GM18868 (cell line): ENCODE measurements at regions not wholly inside any gene's neighbourhood (a gene's known extent, or its start where the extent isn't known, plus 50 kb on each side); places are given as distances from the start of the nearest gene placed in this dataset.
"Not testable (repeated sequence)": the region's sequence is repeated elsewhere in the genome, so short reads cannot be mapped to it uniquely, and the experiment has no call there.

Source experiments
- ATAC-seq: cut with Tn5 transposase; IDR thresholded peaks from one replicate; pipeline ENCODE4 v1.9.1; 2021; ENCODE audit warnings: mild to moderate bottlenecking, moderate library complexity; ENCODE audit not compliant: unreplicated experiment

DNA sequence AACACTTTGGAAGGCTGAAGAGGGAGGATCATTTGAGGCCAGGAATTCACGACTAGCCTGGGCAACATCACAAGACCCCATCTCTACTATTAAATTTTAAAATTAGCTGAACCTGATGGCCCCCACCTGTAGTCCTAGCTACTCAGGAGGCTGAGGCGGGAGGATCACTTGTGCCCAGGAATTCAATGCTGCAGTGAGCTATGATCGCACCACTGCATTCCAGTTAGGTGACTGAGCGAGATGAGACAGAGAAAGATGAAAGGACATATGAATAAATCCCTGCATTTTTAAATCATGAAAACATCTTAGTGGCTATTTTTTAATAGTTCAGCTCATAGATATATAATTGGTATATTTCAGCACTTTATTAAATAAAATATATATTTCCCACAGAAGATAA, 93.8 kb downstream of the GPR63 start:
- ATAC-seq = no peak

DNA sequence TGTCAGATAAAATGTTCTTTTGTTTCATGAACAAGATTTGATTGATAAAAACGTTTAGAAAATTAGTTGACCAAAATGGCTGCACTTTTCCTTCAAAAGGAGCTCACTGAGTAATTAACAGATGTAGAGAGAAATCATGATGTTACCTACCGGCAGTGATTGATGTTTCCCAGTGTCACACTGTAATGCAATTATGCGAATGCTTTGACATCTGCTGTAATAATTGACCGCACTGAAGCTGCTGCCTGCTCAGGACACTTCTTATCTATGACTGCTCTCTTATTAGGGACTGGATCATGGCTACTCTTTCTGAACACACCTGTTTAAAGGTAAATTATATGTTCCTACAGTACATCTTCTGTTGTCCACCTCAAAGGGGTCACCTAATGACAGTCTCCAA, 94.6 kb downstream of the GPR63 start:
- no peak for ATAC-seq

DNA sequence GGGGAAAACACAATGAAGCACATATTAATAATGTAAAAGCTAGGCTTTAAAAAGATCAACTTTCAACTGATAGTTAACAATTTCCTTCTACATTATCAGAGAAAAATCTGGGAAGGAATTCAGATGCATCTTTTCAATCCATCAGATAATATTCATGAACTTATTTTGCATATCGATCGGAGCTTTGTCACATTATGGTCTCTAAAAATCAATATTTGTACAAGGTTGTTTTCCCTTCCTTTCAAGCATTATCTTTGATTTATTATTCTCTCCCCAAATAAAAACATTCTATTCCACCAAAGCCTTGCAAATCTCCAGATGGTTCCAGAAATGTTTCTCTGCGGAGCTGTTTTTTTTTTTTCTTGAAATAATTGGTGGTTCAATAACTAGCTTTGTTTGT, 101.9 kb downstream of the GPR63 start:
- no peak for ATAC-seq

DNA sequence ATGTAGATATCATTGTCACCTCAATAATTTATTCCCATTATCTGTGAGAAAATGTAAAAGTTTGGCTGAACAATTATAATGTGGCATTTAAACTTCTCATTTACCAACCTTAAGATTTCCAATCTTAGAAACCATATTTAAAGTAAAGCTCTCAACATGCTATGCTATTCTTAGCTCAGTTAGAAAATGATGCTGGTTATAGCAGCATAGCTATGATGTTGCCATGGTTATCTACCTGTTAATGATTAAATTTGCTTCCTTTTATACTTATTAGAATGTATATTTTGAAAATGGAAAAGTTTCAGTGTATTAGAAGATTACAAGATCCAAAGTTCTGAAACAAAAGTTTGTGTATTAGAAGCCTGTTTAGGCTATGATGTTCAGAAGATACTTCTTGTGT, 110.1 kb downstream of the GPR63 start:
- no peak for ATAC-seq

DNA sequence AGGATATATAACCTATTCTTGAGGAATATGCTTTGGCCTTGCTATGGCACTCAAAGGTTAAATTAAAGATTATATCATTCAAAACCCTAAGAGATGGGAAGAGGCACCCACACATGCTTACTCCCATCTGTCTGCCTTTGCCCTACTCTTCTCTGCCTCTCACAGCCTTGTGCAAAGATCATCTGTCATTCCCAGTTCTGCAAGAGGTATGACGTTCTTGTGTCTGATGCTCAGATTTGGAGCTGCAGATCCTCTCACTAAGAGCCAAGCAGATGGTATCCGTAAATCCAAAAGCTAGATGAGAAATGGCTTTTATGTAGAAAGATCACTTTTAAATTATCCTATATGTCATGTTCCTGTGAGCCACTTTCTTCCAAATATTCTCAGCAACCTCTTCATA, 112.0 kb downstream of the GPR63 start:
- ATAC-seq = no peak

DNA sequence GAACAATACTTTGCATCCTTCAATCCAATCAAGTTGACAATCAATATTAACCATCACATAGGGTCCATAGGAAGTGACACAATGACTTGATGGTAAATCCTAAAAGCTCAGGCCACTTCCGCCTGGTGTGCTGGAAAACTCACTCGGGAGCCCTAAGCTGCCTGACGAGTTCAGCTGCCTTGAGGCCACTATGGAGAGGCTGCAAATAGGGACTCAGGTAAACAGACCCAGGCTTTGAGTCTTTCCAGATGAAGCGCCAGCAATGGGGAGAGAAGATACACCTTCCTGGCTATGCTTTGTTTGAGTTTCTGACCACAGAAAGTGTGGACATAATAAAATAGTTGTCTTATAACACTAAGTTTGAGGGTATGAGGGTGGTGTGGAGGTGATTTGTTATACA, 112.6 kb downstream of the GPR63 start:
- ATAC-seq = no peak

DNA sequence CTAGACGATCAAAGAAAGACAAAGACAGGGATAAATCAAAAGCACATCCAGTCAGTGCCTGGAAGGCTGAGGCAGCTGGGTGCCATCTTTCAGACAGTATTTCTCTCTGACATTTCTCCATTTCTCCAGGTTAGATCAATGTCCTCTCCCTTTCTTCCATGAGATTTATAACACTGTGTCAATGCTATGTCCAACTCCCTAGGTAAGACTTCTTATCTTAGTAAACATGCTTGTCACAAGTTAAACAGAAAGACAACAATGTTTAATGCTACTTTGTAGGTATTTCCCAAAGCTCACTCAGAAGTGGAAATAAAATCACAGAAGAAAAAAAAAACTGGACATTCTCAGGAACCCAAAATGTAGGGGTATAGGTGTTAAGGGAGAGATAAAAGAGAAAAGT, 113.9 kb downstream of the GPR63 start:
- ATAC-seq = no peak

DNA sequence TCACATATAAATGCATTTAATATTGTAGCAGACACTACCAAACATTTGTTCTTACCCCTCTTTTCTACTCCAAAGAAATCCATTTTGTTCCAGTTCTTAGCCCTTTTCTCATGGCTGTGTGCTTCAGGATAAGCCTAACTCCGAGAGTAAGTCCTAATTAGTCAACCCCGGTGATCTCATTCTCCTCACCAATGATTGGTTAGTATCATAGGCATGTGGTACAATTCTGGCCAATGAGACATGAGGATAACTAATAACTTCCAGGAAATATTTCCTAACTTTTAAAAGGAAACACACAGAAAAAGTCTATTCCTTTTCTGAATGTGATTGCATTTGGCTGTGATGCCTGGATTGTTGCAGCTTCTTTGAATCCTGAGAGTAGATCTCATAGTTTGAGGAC, 116.0 kb downstream of the GPR63 start:
- ATAC-seq = no peak

DNA sequence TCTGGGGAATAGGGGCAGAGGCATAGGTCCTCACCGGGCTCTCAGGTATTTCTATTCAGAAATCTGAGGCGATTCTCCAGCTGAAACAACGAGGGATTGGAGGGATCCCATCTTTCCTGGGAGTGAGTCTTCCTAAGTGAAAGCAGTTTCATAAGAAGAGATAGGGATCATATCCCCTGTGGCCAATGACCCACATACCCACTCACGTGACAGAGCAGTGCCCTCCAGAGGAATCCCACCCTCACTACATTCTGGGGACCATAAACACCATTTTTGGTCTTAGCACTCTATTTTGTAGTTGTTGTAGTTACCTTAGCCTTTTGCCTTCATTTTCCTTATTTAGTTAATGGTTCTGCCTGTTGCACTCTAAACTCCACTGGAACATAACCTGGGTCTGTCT, 121.1 kb downstream of the GPR63 start:
- peak; percentile 45 for ATAC-seq

DNA sequence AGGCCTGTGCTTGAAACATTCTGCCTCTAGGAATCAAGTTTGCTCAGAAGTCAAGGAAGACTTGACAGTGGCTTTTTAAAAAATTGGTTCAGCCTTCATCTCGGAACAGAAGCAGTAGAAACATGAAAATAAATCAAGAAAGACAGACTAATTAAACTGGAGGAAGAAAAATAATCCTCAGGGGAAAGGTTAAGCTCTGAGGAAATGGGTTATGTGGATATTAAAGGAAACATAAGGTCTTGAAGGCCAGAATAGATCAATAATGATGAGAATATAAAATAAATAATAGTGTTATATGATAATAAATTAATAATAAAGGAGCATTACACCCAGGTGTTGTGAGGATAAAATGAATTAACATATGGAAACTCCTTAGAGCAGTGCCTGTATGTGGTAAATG, 121.7 kb downstream of the GPR63 start:
- ATAC-seq = no peak

DNA sequence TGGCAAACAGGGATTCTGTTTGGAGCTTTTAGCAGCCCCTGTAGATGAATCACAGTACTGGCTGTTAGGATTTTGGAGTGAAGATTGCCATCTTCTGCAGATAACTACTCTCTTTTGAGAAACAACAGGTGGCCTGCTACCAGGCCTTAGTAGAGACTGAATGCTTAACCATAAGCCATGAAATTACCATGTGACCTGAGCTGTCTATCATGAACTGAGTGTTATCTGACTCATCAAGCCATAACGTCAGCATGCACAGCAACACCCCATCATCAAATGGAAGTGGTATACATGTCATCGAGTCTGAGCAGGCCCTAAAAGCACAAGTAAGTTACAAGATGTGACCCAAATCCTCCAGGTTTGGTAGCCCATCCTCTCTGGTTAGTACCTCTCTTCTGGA, 132.6 kb downstream of the GPR63 start:
- peak; percentile 61 for ATAC-seq

DNA sequence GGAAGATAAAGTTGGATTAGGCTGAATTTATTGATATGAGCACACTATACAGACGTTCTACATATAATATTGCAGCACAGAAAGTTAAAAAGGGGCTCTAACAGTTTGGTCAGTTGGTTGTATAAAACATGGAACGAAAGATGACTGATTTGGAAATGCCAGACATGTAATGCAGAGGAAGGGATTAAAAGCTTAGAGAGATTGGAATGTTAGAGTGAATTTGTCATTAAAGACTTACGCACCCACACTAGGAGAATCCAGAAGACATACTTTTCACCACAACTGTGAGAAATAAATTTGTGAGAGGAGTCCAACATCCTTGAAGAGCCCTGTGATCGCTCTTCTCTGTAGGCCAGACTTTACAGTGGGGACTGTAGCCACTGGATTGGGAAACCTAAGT, 134.7 kb downstream of the GPR63 start:
- no peak for ATAC-seq

DNA sequence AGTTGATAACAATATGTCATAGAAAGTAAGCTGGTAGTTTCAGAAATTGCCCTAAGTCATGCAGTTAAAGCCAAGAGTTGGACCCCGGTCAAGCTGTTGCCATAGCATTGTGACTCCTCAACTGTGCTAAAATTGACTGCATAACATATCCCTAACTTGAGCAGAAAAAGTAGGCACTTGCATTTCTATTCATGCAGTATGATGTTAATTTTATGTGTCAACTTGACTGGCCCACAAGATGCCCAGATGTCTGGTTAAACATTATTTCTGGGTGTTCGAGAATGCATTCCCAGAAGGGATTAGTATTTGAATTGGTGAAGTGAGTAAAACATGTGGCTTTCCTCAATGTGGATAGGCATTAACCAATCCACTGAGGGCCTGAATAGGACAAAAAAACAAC, 136.4 kb downstream of the GPR63 start:
- no peak for ATAC-seq

DNA sequence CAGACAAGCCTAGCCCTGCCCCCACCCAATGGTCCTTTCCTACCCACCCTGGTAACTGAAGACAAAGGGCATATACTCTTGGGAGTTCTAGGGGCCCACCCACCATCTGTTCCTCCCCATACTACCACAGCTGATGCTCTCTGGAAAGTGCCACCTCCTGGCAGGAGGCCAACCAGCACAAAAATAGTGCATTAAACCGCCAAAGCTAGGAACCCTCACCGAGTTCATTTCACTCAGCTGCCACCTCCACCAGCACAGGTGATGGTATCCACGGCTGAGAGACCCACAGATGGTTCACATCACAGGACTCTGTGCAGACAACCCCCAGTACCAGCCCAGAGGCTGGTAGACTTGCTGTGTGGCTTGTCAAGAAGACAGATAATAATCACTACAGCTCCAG, 131.5 kb downstream of the FHL5 start:
- not testable (repeated sequence) for ATAC-seq

DNA sequence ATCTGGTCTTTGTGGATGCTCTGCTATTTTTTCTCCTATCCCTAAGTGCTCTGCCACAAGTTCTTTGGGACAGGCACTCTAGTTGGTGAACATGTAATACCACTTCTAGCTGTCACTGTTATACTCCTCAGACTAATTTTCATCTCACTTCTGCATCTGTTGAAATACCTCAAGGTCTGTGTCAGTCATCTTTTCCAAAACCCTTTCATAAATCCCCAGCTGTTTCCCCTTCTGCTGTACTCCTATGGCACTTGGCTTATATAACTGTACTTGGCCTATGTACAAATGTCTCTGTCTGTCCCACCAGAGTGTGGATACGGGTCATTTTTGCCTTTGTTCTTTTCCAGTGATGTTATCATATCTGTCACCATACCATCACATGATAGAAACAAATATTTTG, 124.2 kb downstream of the FHL5 start:
- no peak for ATAC-seq

DNA sequence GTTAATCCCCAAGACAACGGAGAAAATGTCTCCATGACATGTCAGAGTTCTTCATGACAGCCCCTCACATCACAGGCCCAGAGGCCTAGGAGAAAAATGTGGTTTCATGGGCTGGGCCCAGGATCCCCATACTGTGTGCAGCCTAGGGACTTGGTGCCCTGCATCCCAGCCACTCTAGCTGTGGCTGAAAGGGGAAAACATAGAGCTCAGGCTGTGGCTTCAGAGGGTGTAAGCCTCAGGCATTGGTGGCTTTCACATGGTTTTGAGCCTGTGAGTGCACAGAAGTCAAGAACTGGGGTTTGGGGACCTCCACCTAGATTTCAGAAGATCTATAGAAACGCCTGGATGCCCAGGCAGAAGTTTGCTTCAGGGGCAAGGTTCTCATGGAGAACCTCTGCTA, 122.8 kb downstream of the FHL5 start:
- no peak for ATAC-seq

DNA sequence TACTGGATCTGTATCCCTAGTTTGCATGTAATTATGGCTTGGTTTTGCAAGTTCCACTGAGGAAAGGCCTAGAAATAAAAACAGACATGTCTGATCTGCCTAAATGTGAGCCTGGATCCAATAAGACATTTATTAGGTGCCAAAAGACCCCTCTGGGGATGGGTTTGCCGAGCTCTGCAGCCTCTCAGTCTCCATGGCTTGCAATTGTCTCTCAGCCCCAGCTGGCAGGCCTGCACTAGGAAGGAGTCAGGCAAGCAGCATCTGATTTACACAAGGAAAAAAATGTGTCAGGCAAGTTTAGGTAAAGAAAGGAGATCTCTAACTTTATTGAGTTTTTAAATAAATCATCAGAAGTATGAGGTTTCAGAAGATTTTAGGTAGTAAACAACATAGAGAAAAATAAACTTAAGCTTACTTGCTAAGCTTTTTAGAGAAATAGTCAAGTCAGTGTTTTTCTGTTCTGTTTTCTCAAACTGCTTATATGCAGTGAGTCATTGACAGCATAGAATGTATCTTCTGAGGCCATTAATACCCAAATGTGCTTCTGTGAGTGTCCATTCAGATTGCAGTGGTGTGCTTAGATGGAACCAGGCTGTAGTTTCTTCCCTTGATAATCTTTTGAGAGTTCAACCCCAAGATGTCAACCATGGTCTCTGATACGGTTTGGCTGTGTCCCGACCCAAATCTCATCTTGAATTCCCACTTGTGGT, 121.0 kb downstream of the FHL5 start:
- no peak for ATAC-seq

DNA sequence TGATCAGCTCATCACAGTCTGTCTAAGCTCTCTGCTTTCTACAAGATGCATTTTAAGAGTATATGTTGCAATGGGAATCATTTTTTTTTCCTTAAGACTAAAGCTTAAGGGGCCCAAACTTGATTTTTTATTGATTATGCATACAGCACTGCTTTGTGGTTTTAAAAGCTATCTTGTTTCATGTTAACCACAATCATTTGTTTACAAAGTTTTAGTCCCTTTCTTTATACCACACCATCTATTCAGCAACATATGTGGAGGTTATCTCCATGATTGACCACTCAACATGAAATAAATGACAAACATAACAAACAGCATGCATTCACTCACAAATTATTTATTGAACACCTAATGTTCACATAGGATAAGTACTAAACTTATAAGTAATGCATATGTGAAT, 119.1 kb downstream of the FHL5 start:
- ATAC-seq = no peak

DNA sequence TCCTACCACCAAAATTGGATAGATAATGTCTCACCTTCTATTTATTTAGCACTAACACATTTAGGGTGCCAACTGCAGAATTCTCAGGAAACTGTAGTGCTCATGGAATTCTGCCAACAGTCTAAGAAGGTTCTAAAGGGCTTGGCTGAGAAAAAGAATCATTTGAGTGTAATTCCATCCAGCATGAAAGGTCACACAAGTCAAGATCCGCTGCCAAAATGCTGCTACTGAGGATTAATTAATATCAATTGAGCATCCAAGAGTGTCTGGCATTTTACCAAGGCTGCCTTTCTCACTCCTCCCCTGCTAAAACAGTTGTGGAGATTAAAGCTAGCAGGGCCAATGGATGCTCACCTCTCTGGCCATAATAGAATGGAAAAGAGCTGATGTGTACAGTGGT, 112.7 kb downstream of the FHL5 start:
- ATAC-seq = no peak
